Transverse colon (tissue), 4 donors: ENCODE measurements at regions not wholly inside any gene's neighbourhood (a gene's known extent, or its start where the extent isn't known, plus 50 kb on each side); places are given as distances from the start of the nearest gene placed in this dataset.

Experiments
- CTCF ChIP-seq, 5 experiments: fragments of 200-600 bp in 3 of 5; fragments of 450-650 bp in 2 of 5; sonication (generic) in 3 of 5; IDR thresholded peaks; 1 replicate in 2 of 5; 2 replicates in 3 of 5; pipeline ENCODE4 v1.5.1; 2016 to 2017; ENCODE audit warnings: antibody characterized with exemption in 5 of 5, inconsistent platforms in 3 of 5, mild to moderate bottlenecking in 2 of 5, moderate library complexity in 1 of 5
- EP300 ChIP-seq: sonication (generic); formaldehyde crosslinking; IDR thresholded peaks from one replicate; pipeline ENCODE4 v1.6.1; 2017; ENCODE audit warnings: antibody characterized with exemption, low read depth
- POLR2AphosphoS5 ChIP-seq, 3 donors: sonication (generic); formaldehyde crosslinking; IDR thresholded peaks; one replicate each; pipeline ENCODE4 v1.6.1; 2016; ENCODE audit warnings: antibody characterized with exemption in 3 of 3

DNA sequence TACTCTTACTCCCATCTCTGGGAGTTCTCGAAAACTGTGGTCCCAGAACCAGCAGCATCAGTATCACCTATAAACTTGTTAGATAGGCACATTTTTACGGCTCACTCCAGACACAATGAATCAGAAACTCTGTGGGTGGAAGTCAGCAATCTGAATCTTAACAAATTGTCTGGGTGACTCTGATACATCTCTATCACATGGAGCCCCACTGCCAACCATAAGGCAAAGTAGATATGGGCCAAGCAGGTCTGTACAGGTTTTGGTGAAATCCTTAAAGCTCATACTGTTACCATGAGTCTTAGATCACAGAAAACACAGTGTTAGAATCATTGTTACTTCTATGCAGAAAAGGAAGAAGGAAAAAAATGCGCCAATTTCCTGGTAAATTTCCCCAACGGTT is 122.5 kb upstream of the HCCS start:
- no peak for TF ChIP-seq CTCF (IDR thresholded peaks at IDR 0.05)
- TF ChIP-seq EP300: no peak
- no peak for TF ChIP-seq POLR2AphosphoS5 (IDR thresholded peaks at IDR 0.05)
